ENCODE measurements at regions not wholly inside any gene's neighbourhood (a gene's known extent, or its start where the extent isn't known, plus 50 kb on each side); places are given as distances from the start of the nearest gene placed in this dataset.

GRCh38 chr18:75802681-75803080, 375.2 kb upstream of the SMIM21 start:
- TF ChIP-seq ZNF384 (IDR thresholded peaks at IDR 0.05) (no peak), NFRKB (IDR thresholded peaks at IDR 0.05) (no peak), L3MBTL2 (conservative IDR thresholded peaks at IDR 0.05) (no peak), SUZ12 (IDR thresholded peaks at IDR 0.05) (no peak), BHLHE40 (IDR thresholded peaks at IDR 0.05; ENCODE audit: borderline replicate concordance) (no peak), TARDBP (IDR thresholded peaks at IDR 0.05) (no peak), FOXK2 (IDR thresholded peaks at IDR 0.05) (no peak), FOXM1 (IDR thresholded peaks at IDR 0.05; ENCODE audit: borderline replicate concordance) (no peak), FOXA1 (IDR thresholded peaks at IDR 0.05) (no peak), SP1 (IDR thresholded peaks at IDR 0.05) (no peak), PKNOX1 (IDR thresholded peaks at IDR 0.05) (no peak)
- CTCF ChIA-PET: no interaction called here

GRCh38 chr18:75801178-75801577, 373.7 kb upstream of the SMIM21 start:
- ChIA-PET CTCF (no interaction called here), POLR2A (no interaction called here)
- TF ChIP-seq FOXA1 (IDR thresholded peaks at IDR 0.05) (no peak), CTBP1 (IDR thresholded peaks at IDR 0.05; ENCODE audit: borderline replicate concordance) (no peak), L3MBTL2 (conservative IDR thresholded peaks at IDR 0.05) (no peak), BHLHE40 (IDR thresholded peaks at IDR 0.05; ENCODE audit: borderline replicate concordance) (no peak), FOXM1 (IDR thresholded peaks at IDR 0.05; ENCODE audit: borderline replicate concordance) (no peak), ARNT (IDR thresholded peaks at IDR 0.05) (no peak), ELF4 (IDR thresholded peaks at IDR 0.05) (no peak), TARDBP (IDR thresholded peaks at IDR 0.05) (no peak), FOXK2 (IDR thresholded peaks at IDR 0.05) (no peak), SUZ12 (IDR thresholded peaks at IDR 0.05) (no peak), HDGF (IDR thresholded peaks at IDR 0.05; ENCODE audit: borderline replicate concordance) (no peak), ZNF384 (IDR thresholded peaks at IDR 0.05) (no peak), LEF1 (IDR thresholded peaks at IDR 0.05; ENCODE audit: borderline replicate concordance) (no peak), NFRKB (IDR thresholded peaks at IDR 0.05) (no peak), SP1 (IDR thresholded peaks at IDR 0.05) (no peak), PKNOX1 (IDR thresholded peaks at IDR 0.05) (no peak)
- DNase-seq (ENCODE audit: extremely low spot score): no peak

More at GRCh38 chr18:75802681-75803080, 375.2 kb upstream of the SMIM21 start:
- POLR2A ChIA-PET: no interaction called here
- no peak for DNase-seq (ENCODE audit: extremely low spot score)

GRCh38 chr18:75800331-75800648, 372.8 kb upstream of the SMIM21 start:
- POLR2A ChIA-PET: no interaction called here

GRCh38 chr18:75799449-75800330, 372.2 kb upstream of the SMIM21 start:
- no peak for DNase-seq (ENCODE audit: extremely low spot score)
- POLR2A ChIA-PET: no interaction called here
- TF ChIP-seq FOXK2 (IDR thresholded peaks at IDR 0.05) (no peak), FOXA1 (IDR thresholded peaks at IDR 0.05) (no peak), CTBP1 (IDR thresholded peaks at IDR 0.05; ENCODE audit: borderline replicate concordance) (no peak), ZNF384 (IDR thresholded peaks at IDR 0.05) (no peak), TARDBP (IDR thresholded peaks at IDR 0.05) (no peak), FOXM1 (IDR thresholded peaks at IDR 0.05; ENCODE audit: borderline replicate concordance) (no peak)
- CTCF ChIA-PET: no interaction called here

More at GRCh38 chr18:75800331-75800648, 372.8 kb upstream of the SMIM21 start:
- CTCF ChIA-PET: no interaction called here
- TF ChIP-seq SP1 (IDR thresholded peaks at IDR 0.05) (no peak), FOXA1 (IDR thresholded peaks at IDR 0.05) (no peak), LEF1 (IDR thresholded peaks at IDR 0.05; ENCODE audit: borderline replicate concordance) (no peak), BHLHE40 (IDR thresholded peaks at IDR 0.05; ENCODE audit: borderline replicate concordance) (no peak), FOXK2 (IDR thresholded peaks at IDR 0.05) (no peak), NFRKB (IDR thresholded peaks at IDR 0.05) (no peak), FOXM1 (IDR thresholded peaks at IDR 0.05; ENCODE audit: borderline replicate concordance) (no peak), SUZ12 (IDR thresholded peaks at IDR 0.05) (no peak)
- DNase-seq (ENCODE audit: extremely low spot score): no peak

- CTCF ChIA-PET: no interaction called here
- POLR2A ChIA-PET: no interaction called here
- no peak for TF ChIP-seq FOXA1 (IDR thresholded peaks at IDR 0.05)
- TF ChIP-seq LEF1 (IDR thresholded peaks at IDR 0.05; ENCODE audit: borderline replicate concordance): no peak
- no peak for TF ChIP-seq L3MBTL2 (conservative IDR thresholded peaks at IDR 0.05)
- TF ChIP-seq ELF4 (IDR thresholded peaks at IDR 0.05): no peak
- no peak for TF ChIP-seq ZNF384 (IDR thresholded peaks at IDR 0.05)
- TF ChIP-seq BHLHE40 (IDR thresholded peaks at IDR 0.05; ENCODE audit: borderline replicate concordance): no peak
- TF ChIP-seq FOXK2 (IDR thresholded peaks at IDR 0.05): no peak
- TF ChIP-seq SUZ12 (IDR thresholded peaks at IDR 0.05): no peak
- no peak for TF ChIP-seq PKNOX1 (IDR thresholded peaks at IDR 0.05)
- TF ChIP-seq FOXM1 (IDR thresholded peaks at IDR 0.05; ENCODE audit: borderline replicate concordance): no peak
- TF ChIP-seq CTBP1 (IDR thresholded peaks at IDR 0.05; ENCODE audit: borderline replicate concordance): no peak
- no peak for TF ChIP-seq ARNT (IDR thresholded peaks at IDR 0.05)
- no peak for TF ChIP-seq NFRKB (IDR thresholded peaks at IDR 0.05)
- no peak for TF ChIP-seq HDGF (IDR thresholded peaks at IDR 0.05; ENCODE audit: borderline replicate concordance)
- TF ChIP-seq SP1 (IDR thresholded peaks at IDR 0.05): no peak
- no peak for TF ChIP-seq TARDBP (IDR thresholded peaks at IDR 0.05)
These were observed 369.5 kb upstream of the SMIM21 start for GRCh38 chr18:75797046-75797445.

GRCh38 chr18:75790796-75791195, 363.3 kb upstream of the SMIM21 start:
- ChIA-PET CTCF (no interaction called here), POLR2A (no interaction called here)
- no peak for DNase-seq (ENCODE audit: extremely low spot score)

More at GRCh38 chr18:75797046-75797445, 369.5 kb upstream of the SMIM21 start:
- no peak for DNase-seq (ENCODE audit: extremely low spot score)

More at GRCh38 chr18:75790796-75791195, 363.3 kb upstream of the SMIM21 start:
- no peak for TF ChIP-seq BHLHE40 (IDR thresholded peaks at IDR 0.05; ENCODE audit: borderline replicate concordance)
- TF ChIP-seq SP1 (IDR thresholded peaks at IDR 0.05): no peak
- no peak for TF ChIP-seq ZNF384 (IDR thresholded peaks at IDR 0.05)
- TF ChIP-seq PKNOX1 (IDR thresholded peaks at IDR 0.05): no peak
- no peak for TF ChIP-seq FOXM1 (IDR thresholded peaks at IDR 0.05; ENCODE audit: borderline replicate concordance)
- no peak for TF ChIP-seq SUZ12 (IDR thresholded peaks at IDR 0.05)
- TF ChIP-seq FOXK2 (IDR thresholded peaks at IDR 0.05): no peak
- TF ChIP-seq ARNT (IDR thresholded peaks at IDR 0.05): no peak
- TF ChIP-seq NFRKB (IDR thresholded peaks at IDR 0.05): no peak
- TF ChIP-seq TARDBP (IDR thresholded peaks at IDR 0.05): no peak
- no peak for TF ChIP-seq CTBP1 (IDR thresholded peaks at IDR 0.05; ENCODE audit: borderline replicate concordance)
- TF ChIP-seq HDGF (IDR thresholded peaks at IDR 0.05; ENCODE audit: borderline replicate concordance): no peak
- TF ChIP-seq ELF4 (IDR thresholded peaks at IDR 0.05): no peak
- no peak for TF ChIP-seq LEF1 (IDR thresholded peaks at IDR 0.05; ENCODE audit: borderline replicate concordance)
- TF ChIP-seq L3MBTL2 (conservative IDR thresholded peaks at IDR 0.05): no peak
- no peak for TF ChIP-seq FOXA1 (IDR thresholded peaks at IDR 0.05)
